ENCODE measurements at regions not wholly inside any gene's neighbourhood (a gene's known extent, or its start where the extent isn't known, plus 50 kb on each side); places are given as distances from the start of the nearest gene placed in this dataset.

DNA sequence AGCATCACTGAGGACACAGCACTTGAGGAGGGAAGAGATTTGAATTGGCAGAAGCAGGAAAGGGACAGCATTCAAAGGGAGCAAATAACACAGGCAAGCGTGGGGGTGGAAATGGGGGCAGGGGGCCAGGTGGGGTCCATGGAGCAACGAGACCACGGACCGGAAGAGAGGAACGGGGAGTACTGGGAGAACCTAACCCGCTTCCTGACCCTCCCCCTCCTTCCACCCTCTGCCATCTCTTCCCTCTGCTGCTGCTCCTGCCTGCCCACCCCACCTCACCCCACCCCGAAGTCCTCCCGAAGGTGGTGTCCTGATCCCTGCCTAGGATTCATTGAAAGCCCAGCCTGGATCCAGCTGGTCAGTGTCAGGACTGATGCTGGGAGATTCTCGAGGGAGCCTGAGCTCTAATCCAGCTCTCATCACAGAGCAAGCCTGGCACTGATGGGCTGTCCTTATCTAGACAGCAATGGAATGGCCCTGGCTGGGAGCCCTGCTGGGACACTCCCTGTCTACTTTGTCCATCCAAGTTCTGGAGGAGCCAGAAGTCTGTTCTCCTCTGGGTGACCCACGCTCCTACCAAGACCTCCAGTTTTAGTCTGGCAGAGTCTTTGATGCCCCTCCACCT lies 105.0 kb downstream of the TRIM29 start:
- TF ChIP-seq, protein P1, sequence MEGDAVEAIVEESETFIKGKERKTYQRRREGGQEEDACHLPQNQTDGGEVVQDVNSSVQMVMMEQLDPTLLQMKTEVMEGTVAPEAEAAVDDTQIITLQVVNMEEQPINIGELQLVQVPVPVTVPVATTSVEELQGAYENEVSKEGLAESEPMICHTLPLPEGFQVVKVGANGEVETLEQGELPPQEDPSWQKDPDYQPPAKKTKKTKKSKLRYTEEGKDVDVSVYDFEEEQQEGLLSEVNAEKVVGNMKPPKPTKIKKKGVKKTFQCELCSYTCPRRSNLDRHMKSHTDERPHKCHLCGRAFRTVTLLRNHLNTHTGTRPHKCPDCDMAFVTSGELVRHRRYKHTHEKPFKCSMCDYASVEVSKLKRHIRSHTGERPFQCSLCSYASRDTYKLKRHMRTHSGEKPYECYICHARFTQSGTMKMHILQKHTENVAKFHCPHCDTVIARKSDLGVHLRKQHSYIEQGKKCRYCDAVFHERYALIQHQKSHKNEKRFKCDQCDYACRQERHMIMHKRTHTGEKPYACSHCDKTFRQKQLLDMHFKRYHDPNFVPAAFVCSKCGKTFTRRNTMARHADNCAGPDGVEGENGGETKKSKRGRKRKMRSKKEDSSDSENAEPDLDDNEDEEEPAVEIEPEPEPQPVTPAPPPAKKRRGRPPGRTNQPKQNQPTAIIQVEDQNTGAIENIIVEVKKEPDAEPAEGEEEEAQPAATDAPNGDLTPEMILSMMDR (IDR thresholded peaks at IDR 0.05): no peak
- TF ChIP-seq POLR2A (IDR thresholded peaks at IDR 0.05): no peak
- no peak for TF ChIP-seq POLR2AphosphoS5 (IDR thresholded peaks at IDR 0.05)
